Posterior cingulate gyrus (tissue), 11 donors: ENCODE measurements at regions not wholly inside any gene's neighbourhood (a gene's known extent, or its start where the extent isn't known, plus 50 kb on each side); places are given as distances from the start of the nearest gene placed in this dataset.
"Not testable (repeated sequence)": the region's sequence is repeated elsewhere in the genome, so short reads cannot be mapped to it uniquely, and the experiment has no call there.

Experiments used
- DNase-seq, 10 donors: peaks; one replicate each; pipeline versions ENCODE4 v3.0.0 to v3.0.0-alpha.2; 2020 to 2021; ENCODE audit warnings: mixed read lengths in 3 of 10
- intact Hi-C: fragments of 100-400 bp; cut with DNase I; formaldehyde crosslinking; loops from one replicate; pipeline ENCODE4 v1.15.1; 2023

GRCh38 chr1:229154811-229155210 lies 116.1 kb upstream of the RAB4A start:
- no peak for DNase-seq
- intact Hi-C loops, result loop anchor here (10.0 kb wide), 2 partner anchors 70 to 420 kb away; partner anchors contain the start of gene RHOU

GRCh38 chr1:229155472-229155871 lies 115.4 kb upstream of the RAB4A start:
- peak in 1 of 10 donors; percentile 85 for DNase-seq
- intact Hi-C loops, result loop anchor here (10.0 kb wide), 2 partner anchors 69 to 421 kb away; partner anchors contain the start of gene RHOU

- intact Hi-C loops, result loop anchor here (10.0 kb wide), 2 partner anchors 68 to 422 kb away; partner anchors contain the start of gene RHOU
- peak in 2 of 10 donors; percentile 17 to 30 for DNase-seq
Observed at GRCh38 chr1:229156872-229157271, 114.0 kb upstream of the RAB4A start.

- intact Hi-C loops, result loop anchor here (10.0 kb wide), 2 partner anchors 67 to 423 kb away; partner anchors contain the start of gene RHOU
- no peak for DNase-seq
Observed at GRCh38 chr1:229157480-229157879, 113.4 kb upstream of the RAB4A start.

- intact Hi-C loops, result loop anchor here (10.0 kb wide), 2 partner anchors 66 to 424 kb away; partner anchors contain the start of gene RHOU
- no peak for DNase-seq
Observed at GRCh38 chr1:229158341-229158921, 112.5 kb upstream of the RAB4A start.

GRCh38 chr1:229158927-229159326 lies 112.0 kb upstream of the RAB4A start:
- no peak for DNase-seq
- intact Hi-C loops, result loop anchor here (10.0 kb wide), 2 partner anchors 66 to 424 kb away; partner anchors contain the start of gene RHOU

- DNase-seq, result no peak
- intact Hi-C loops, result loop anchor here (10.0 kb wide), 2 partner anchors 65 to 425 kb away; partner anchors contain the start of gene RHOU
Observed at GRCh38 chr1:229159668-229160544, 111.0 kb upstream of the RAB4A start.

GRCh38 chr1:229161740-229162139 lies 109.2 kb upstream of the RAB4A start:
- intact Hi-C loops, result no loop called here
- DNase-seq, result no peak

- intact Hi-C loops, result no loop called here
- peak in 1 of 10 donors; percentile 86 for DNase-seq
Observed at GRCh38 chr1:229162825-229163515, 107.9 kb upstream of the RAB4A start.

- intact Hi-C loops, result no loop called here
- no peak for DNase-seq
Observed at GRCh38 chr1:229164348-229164747, 106.6 kb upstream of the RAB4A start.

- DNase-seq, result no peak
- intact Hi-C loops, result no loop called here
Observed at GRCh38 chr1:229164836-229165735, 105.8 kb upstream of the RAB4A start.

- no peak for DNase-seq
- intact Hi-C loops, result no loop called here
Observed at GRCh38 chr1:229167318-229167717, 103.6 kb upstream of the RAB4A start.

- DNase-seq, result no peak
- intact Hi-C loops, result no loop called here
Observed at GRCh38 chr1:229169399-229169798, 101.5 kb upstream of the RAB4A start.

GRCh38 chr1:229170274-229170673 lies 100.6 kb upstream of the RAB4A start:
- intact Hi-C loops, result no loop called here
- no peak for DNase-seq

- DNase-seq, result no peak
- intact Hi-C loops, result no loop called here
Observed at GRCh38 chr1:229170778-229171505, 100.0 kb upstream of the RAB4A start.

- no peak for DNase-seq
- intact Hi-C loops, result no loop called here
Observed at GRCh38 chr1:229171934-229172333, 99.0 kb upstream of the RAB4A start.

GRCh38 chr1:229173491-229174476 lies 97.1 kb upstream of the RAB4A start:
- intact Hi-C loops, DNase-seq: not testable (repeated sequence)

- DNase-seq, intact Hi-C loops: not testable (repeated sequence)
Observed at GRCh38 chr1:229175297-229175696, 95.6 kb upstream of the RAB4A start.
